PC-9 (cell line): ENCODE measurements at regions not wholly inside any gene's neighbourhood (a gene's known extent, or its start where the extent isn't known, plus 50 kb on each side); places are given as distances from the start of the nearest gene placed in this dataset.

ENCODE experiments used
- EZH2 ChIP-seq: fragments of 200-600 bp; sonication (generic); IDR thresholded peaks from 2 replicates; pipeline ENCODE4 v1.8.0; 2017; ENCODE audit warnings: antibody characterized with exemption, low read depth
- TF ChIP-seq, protein P1 (sequence below): fragments of 200-600 bp; sonication (generic); conservative IDR thresholded peaks from 2 replicates; pipeline ENCODE4 v1.6.1; 2017; ENCODE audit warnings: mixed run types, antibody characterized with exemption, mild to moderate bottlenecking, moderate library complexity

DNA sequence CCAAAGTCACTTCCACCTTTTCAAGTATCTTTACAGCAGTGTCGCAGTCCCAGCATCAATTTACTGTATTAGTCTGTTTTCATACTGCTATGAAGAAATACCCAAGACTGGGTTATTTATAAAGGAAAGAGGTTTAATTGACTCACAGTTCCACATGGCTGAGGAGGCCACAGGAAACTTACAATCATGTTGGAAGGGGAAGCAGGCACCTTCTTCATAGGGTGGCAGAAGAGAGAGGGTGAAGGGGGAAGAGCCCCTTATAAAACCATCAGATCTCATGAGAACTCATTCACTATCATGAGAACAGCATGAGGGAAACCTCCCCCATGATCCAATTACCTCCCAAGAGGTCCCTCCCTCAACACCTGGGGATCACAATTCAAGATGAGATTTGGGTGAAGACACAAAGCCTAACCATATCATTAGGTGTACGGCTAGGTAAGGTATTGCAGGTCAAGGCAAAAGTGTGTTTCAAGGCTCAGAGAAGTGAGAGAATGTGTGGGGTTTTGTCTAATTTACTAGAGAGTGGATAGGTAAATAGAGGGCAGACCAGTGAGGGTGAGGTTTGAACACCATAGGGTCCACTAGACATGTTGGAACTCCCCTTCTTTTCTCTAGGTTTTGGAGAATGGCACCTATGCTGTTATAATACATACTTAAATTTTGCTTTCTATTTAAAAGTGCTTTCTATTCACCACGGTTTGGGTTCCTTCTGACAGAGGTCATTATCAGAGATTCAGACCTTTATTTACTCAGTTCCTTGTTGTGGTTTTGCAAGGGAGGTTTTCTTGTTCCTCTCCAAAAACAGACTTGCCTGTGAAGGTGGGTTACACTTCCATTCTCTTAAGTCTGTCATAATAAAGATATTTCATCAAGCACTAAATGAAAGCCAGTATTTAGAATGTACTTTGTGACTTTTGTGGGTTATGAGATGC, 186.6 kb downstream of the CPEB2 start:
- TF ChIP-seq, protein P1, sequence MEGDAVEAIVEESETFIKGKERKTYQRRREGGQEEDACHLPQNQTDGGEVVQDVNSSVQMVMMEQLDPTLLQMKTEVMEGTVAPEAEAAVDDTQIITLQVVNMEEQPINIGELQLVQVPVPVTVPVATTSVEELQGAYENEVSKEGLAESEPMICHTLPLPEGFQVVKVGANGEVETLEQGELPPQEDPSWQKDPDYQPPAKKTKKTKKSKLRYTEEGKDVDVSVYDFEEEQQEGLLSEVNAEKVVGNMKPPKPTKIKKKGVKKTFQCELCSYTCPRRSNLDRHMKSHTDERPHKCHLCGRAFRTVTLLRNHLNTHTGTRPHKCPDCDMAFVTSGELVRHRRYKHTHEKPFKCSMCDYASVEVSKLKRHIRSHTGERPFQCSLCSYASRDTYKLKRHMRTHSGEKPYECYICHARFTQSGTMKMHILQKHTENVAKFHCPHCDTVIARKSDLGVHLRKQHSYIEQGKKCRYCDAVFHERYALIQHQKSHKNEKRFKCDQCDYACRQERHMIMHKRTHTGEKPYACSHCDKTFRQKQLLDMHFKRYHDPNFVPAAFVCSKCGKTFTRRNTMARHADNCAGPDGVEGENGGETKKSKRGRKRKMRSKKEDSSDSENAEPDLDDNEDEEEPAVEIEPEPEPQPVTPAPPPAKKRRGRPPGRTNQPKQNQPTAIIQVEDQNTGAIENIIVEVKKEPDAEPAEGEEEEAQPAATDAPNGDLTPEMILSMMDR: no peak
- no peak for TF ChIP-seq EZH2
